Thyroid gland (tissue), 4 donors: ENCODE measurements at regions not wholly inside any gene's neighbourhood (a gene's known extent, or its start where the extent isn't known, plus 50 kb on each side); places are given as distances from the start of the nearest gene placed in this dataset.

Experiments used
- POLR2A ChIP-seq, 2 donors: fragments of 450-650 bp; IDR thresholded peaks; one replicate each; pipeline ENCODE4 v1.6.1; 2017; ENCODE audit warnings: antibody characterized with exemption in 2 of 2, mild to moderate bottlenecking in 2 of 2, moderate library complexity in 1 of 2
- TF ChIP-seq, protein P1 (sequence below), 6 experiments: fragments of 200-600 bp in 3 of 6; fragments of 450-650 bp in 3 of 6; sonication (generic) in 3 of 6; IDR thresholded peaks; one replicate each; pipeline ENCODE4 v1.5.1; 2016 to 2019; ENCODE audit warnings: antibody characterized with exemption in 6 of 6, mild to moderate bottlenecking in 2 of 6, inconsistent platforms in 1 of 6, moderate library complexity in 1 of 6

DNA sequence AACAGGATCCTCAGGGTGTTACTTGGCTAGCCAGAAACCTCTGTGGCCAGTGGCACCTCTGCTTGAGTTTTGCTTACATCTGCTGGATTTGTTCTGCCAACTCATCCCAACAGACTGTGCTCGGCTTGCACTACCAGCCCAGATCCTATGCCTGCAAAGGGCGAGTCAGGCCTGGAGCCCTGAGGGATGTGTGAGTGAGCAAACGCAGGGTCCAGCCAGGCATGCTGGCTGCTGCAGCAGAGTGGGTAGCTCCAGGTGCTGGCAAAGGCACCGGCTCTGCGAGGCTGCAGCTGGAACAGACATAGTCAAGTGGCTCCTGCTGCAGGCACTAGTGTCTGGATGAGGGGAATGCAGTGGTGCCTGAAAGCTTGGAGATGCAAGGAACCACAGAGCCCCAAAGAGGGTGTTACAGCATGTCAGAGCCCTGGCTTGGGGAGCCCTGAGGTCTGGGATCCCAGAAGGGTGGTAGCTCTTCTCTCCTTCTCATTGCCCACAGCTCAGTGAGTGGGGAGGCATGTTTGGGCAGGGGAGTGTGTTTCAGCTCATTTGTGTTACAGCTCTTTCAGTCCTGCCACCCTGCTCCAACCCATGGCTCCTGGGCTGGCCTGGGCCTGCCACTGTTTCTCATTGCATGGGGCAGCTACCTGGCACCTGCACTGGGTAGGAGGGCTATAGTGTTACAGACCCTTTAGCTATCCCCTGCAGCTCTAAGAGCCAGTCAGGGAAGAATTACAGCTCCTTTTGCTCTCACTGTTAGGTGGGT lies 332.6 kb downstream of the TAF11L14 start:
- TF ChIP-seq, protein P1, sequence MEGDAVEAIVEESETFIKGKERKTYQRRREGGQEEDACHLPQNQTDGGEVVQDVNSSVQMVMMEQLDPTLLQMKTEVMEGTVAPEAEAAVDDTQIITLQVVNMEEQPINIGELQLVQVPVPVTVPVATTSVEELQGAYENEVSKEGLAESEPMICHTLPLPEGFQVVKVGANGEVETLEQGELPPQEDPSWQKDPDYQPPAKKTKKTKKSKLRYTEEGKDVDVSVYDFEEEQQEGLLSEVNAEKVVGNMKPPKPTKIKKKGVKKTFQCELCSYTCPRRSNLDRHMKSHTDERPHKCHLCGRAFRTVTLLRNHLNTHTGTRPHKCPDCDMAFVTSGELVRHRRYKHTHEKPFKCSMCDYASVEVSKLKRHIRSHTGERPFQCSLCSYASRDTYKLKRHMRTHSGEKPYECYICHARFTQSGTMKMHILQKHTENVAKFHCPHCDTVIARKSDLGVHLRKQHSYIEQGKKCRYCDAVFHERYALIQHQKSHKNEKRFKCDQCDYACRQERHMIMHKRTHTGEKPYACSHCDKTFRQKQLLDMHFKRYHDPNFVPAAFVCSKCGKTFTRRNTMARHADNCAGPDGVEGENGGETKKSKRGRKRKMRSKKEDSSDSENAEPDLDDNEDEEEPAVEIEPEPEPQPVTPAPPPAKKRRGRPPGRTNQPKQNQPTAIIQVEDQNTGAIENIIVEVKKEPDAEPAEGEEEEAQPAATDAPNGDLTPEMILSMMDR (IDR thresholded peaks at IDR 0.05) = no peak
- TF ChIP-seq POLR2A (IDR thresholded peaks at IDR 0.05) = no peak
